ENCODE measurements at regions not wholly inside any gene's neighbourhood (a gene's known extent, or its start where the extent isn't known, plus 50 kb on each side); places are given as distances from the start of the nearest gene placed in this dataset.

GRCh38 chr4:111847296-111848008, 297.8 kb upstream of the FAM241A start (continued):
- TF ChIP-seq CTCF (IDR thresholded peaks at IDR 0.05; ENCODE audit: low read depth, low read length, missing input control) = no peak
- TF ChIP-seq FOXA2 (IDR thresholded peaks at IDR 0.05) = no peak
- no peak for TF ChIP-seq ATF3 (IDR thresholded peaks at IDR 0.05)
- no peak for TF ChIP-seq MAX (IDR thresholded peaks at IDR 0.05)
- no peak for TF ChIP-seq FOXA1 (IDR thresholded peaks at IDR 0.05)
- no peak for TF ChIP-seq RXRA (IDR thresholded peaks at IDR 0.05)
- TF ChIP-seq GABPA (IDR thresholded peaks at IDR 0.05 in 1 of 2, conservative IDR thresholded peaks at IDR 0.05 in 1 of 2) = no peak

DNA sequence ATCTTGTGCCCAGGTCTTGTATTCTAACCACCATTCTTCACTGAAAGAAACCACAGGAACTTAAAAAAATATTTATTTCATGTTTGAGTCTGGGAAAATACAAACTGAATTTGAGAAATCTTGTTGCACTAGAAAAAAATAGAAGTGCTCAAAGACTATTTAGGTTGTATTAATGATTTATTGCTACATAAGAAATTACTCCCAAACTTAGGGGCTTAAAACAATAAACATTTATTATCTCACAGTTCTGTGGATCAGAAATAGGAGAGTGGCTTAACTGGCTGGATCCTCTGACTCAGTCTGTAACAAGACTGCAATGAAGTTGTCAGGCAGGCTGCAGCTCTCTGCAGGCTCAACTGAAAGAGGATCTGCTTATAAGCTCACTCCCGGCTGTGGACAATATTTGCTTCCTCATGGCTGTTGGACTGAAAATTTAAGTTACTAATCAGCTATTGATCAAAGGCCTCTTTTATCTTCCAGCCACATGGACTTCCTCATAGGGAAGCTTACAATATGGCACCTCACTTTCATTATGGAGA, 295.4 kb upstream of the FAM241A start:
- no peak overlapping the region for H3K9ac ChIP-seq (ENCODE audit: low read depth in 1 of 2, low read length in 2 of 2)

More for the DNA sequence above, 295.4 kb upstream of the FAM241A start:
- no peak for DNase-seq (ENCODE audit: low spot score)
- Histone ChIP-seq H3K4me3 (ENCODE audit: low read depth in 1 of 3, low read length in 3 of 3) (no peak overlapping the region), H3K27me3 (ENCODE audit: control insufficient read depth in 4 of 4, insufficient read depth in 4 of 4, low read length in 3 of 4) (no peaks in the 10 kb centered on the region), H3K4me1 (ENCODE audit: control insufficient read depth in 4 of 4, insufficient read depth in 4 of 4, low read length in 3 of 4) (no peaks in the 10 kb centered on the region), H3K36me3 (ENCODE audit: control insufficient read depth in 4 of 4, insufficient read depth in 3 of 4, low read depth in 1 of 4, low read length in 3 of 4) (no peaks in the 10 kb centered on the region), H3K27ac (ENCODE audit: low read depth in 1 of 2, low read length in 2 of 2) (no peak overlapping the region), H3K9me3 (ENCODE audit: control insufficient read depth in 4 of 4, low read length in 3 of 4) (peaks cover 0 to 2% (median 0%) of the 10 kb centered on the region in 4 donors)
- no peak for TF ChIP-seq NR2F2 (IDR thresholded peaks at IDR 0.05)
- TF ChIP-seq, protein P1, sequence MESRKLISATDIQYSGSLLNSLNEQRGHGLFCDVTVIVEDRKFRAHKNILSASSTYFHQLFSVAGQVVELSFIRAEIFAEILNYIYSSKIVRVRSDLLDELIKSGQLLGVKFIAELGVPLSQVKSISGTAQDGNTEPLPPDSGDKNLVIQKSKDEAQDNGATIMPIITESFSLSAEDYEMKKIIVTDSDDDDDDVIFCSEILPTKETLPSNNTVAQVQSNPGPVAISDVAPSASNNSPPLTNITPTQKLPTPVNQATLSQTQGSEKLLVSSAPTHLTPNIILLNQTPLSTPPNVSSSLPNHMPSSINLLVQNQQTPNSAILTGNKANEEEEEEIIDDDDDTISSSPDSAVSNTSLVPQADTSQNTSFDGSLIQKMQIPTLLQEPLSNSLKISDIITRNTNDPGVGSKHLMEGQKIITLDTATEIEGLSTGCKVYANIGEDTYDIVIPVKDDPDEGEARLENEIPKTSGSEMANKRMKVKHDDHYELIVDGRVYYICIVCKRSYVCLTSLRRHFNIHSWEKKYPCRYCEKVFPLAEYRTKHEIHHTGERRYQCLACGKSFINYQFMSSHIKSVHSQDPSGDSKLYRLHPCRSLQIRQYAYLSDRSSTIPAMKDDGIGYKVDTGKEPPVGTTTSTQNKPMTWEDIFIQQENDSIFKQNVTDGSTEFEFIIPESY (IDR thresholded peaks at IDR 0.05) = no peak
- TF ChIP-seq FOXA2 (IDR thresholded peaks at IDR 0.05) = no peak
- TF ChIP-seq EGR1 (IDR thresholded peaks at IDR 0.05; ENCODE audit: low read depth in 2 of 2) = no peak
- TF ChIP-seq HNF4A (conservative IDR thresholded peaks at IDR 0.05) = no peak
- TF ChIP-seq HNF4G (IDR thresholded peaks at IDR 0.05) = no peak
- TF ChIP-seq RXRA (IDR thresholded peaks at IDR 0.05) = no peak
- TF ChIP-seq JUND (IDR thresholded peaks at IDR 0.05) = no peak
- no peak for TF ChIP-seq ATF3 (IDR thresholded peaks at IDR 0.05)
- no peak for TF ChIP-seq SP1 (IDR thresholded peaks at IDR 0.05)
- TF ChIP-seq TAF1 (conservative IDR thresholded peaks at IDR 0.05) = no peak
- no peak for TF ChIP-seq REST (IDR thresholded peaks at IDR 0.05)
- no peak for TF ChIP-seq CTCF (IDR thresholded peaks at IDR 0.05; ENCODE audit: low read depth, low read length, missing input control)
- no peak for TF ChIP-seq GABPA (IDR thresholded peaks at IDR 0.05 in 1 of 2, conservative IDR thresholded peaks at IDR 0.05 in 1 of 2)
- 87% methylated on average over 1 of the region's 1 CpG for WGBS

Data from liver (tissue), 8 donors.